HG02642 (cell line): ENCODE measurements at regions not wholly inside any gene's neighbourhood (a gene's known extent, or its start where the extent isn't known, plus 50 kb on each side); places are given as distances from the start of the nearest gene placed in this dataset.
"Not testable (repeated sequence)": the region's sequence is repeated elsewhere in the genome, so short reads cannot be mapped to it uniquely, and the experiment has no call there.

Experiments used
- ATAC-seq: cut with Tn5 transposase; IDR thresholded peaks from one replicate; pipeline ENCODE4 v1.9.1; 2021; ENCODE audit warnings: mild to moderate bottlenecking; ENCODE audit not compliant: unreplicated experiment, poor library complexity

DNA sequence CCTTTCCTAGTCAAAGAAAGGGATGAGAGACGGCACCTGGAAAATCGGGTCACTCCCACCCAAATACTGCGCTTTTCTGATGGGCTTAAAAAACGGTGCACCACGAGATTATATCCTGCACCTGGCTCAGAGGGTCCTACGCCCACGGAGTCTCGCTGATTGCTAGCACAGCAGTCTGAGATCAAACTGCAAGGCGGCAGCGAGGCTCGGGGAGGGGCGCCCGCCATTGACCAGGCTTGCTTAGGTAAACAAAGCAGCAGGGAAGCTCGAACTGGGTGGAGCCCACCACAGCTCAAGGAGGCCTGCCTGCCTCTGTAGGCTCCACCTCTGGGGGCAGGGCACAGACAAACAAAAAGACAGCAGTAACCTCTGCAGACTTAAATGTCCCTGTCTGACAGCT is 309.9 kb downstream of the KIF20B start:
- not testable (repeated sequence) for ATAC-seq

DNA sequence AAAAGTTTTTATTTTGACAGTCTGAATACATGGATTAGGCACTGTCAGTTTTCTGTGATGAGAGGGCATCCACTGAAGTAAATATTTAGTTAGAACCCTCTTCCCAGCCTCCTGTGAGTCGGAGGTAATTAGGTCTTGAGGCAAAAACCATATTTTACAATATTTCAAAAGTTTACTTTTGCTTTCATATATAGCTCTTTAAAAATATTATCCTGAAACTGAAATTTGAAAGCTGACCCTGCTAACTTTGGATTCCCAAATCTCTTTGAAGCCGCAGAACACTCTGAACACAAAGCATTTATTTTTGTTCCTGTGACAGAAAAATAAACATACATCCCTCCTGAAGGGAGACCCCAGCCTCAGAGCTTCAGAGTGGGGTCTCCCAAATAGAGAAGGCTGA is 317.4 kb downstream of the KIF20B start:
- ATAC-seq, result no peak

GRCh38 chr10:90020506-90020905 is 319.1 kb downstream of the KIF20B start:
- ATAC-seq, result no peak

DNA sequence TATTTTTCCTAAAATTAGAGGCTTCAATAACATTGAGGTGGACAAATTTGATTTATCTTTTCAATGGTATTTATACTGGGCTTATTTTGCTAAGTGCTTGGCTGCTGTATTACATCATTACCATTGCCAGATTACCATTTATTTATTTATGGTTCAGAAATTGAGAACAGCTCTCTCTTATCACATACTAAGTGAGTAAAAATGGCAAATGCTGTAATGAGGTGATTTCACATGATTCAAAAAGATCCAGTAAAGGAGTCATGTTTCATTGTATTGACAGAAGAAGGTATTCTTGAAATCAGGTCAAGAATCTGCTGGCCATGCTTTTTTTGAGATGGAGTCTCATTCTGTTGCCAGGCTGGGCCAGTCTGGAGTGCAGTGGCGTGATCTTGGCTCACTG is 322.6 kb downstream of the KIF20B start:
- no peak for ATAC-seq

DNA sequence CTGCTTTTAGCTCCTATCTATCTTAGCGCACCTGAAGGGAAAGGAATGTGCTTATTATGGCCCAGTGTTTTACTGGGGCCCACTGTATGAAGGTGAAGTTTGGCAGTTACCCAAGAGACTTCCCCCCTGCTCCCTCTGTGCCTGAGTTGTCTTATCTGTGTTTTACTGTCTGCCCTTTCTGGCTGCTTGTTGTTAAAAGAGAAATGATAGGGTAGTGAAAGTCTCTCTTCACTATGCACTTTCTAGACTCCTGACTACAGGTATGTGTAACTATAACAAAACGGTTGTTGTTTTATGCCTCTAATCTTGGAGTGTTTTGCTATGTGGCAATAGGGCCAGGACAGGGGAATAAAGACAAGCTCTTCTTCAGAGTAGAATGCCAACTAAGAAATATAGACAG is 326.9 kb downstream of the KIF20B start:
- no peak for ATAC-seq

DNA sequence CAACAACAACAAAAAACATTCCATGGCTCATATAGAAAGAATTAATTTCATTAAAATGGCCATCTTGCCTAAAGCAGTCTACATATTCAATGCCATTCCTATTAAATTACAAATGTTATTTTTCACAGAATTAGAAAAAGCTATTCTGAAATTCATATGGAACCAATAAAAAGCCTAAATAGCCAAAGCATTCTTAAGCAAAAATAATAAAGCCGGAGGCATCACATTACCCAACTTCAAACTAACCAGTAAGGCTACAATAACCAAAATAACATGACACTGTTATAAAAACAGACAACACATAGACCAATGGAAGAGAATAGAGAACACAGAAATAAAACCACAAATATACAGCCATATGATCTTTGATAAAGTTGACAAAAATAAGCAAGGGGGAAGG is 330.4 kb downstream of the KIF20B start:
- ATAC-seq, result no peak

DNA sequence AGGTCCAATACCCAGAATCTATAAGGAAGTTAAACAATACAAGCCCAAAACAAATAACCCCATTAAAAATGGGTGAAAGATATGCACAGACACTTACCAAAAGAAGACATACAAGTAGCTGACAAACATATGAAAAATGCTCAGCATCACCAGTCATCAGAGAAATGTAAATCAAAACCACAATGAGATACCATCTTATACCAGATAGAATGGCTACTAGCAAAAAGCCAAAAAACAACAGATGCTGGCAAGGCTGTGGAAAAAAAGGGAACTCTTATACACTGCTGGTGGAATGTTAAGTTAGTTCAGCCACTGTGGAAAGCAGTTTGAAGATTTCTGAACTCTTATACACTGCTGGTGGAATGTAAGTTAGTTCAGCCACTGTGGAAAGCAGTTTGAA is 331.1 kb downstream of the KIF20B start:
- no peak for ATAC-seq

- not testable (repeated sequence) for ATAC-seq
Measured at GRCh38 chr10:90034862-90035261, 333.5 kb downstream of the KIF20B start.

DNA sequence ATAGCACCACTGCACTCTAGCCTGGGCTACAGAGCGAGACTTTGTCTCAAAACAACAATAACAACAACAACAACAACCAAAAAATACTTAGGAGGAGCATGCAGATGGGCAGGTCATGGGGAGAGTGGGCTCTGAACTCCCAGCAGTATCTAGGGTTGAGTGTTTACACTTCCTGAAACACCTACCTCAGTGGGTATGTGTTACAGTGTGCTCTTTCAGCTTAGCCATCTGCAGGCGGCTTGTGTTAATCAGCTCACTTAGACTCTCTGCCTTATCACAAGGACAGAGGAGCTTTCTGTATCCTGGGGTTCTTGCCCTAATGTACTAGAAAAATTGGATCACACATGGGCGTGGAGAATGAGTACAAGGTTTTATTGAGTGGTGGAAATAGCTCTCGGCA is 340.2 kb downstream of the KIF20B start:
- no peak for ATAC-seq

GRCh38 chr10:90042075-90042474 is 340.7 kb downstream of the KIF20B start:
- ATAC-seq, result no peak

DNA sequence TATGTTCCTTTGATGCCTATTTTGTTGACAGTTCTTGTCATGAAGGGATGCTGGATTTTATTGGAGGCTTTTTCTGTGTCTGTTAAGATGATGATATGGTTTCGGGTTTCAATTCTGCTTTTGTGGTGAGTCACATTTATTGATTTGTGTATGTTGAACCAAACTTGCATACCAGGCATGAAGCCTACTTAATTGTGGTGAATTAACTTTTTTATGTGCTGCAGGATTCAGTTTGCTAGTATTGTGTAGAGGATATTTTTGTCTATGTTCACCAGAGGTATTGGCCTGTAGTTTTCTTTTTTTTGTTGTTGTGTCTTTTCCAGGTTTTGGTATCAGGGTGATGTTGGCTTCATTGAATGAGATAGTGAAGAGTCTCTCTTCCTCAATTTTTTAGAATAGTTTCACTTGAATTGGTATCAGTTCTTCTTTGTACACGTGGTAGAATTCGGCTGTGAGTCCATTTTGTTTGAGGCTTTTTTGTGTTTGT is 345.9 kb downstream of the KIF20B start:
- peak; percentile 89 for ATAC-seq

DNA sequence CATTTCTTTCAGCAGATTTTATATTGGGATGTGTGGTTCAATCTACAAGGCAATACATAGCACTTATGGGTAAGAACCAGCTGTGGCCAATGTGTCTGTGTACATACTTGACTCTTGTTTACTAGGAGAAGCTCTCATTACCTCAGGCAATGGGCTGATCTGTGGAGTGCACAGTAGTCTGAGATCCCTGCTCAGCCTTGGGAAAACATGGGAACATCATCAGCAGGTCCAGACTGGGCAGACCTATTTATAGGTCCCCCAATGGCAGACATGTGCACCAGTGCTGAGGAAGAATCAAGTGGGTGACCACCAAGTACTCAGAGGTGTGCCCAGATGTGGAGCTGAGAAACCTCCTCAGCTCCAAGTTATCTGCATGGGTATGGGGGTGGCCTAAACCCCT is 349.7 kb downstream of the KIF20B start:
- ATAC-seq, result peak; percentile 8

DNA sequence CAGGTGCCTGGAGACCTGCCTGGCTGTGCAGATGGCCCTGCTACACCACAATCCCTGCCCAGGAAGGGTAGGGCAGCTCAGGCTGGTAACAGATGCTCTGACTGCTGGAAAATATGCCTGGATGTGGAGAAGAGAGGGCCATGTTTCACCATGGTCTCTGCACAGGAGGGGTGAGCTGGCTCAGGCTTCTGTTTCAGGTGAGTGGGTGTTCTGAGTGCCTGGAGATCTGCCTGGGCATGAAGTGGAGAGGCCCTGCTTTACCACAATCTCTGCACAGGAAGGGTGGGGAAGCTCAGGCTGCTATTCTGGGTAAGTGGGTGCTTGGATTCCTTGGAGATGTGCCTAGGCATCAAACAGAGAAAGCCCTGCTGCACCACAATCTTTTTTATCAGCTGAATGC is 350.1 kb downstream of the KIF20B start:
- peak; percentile 39 for ATAC-seq

GRCh38 chr10:90062786-90063185 is 361.4 kb downstream of the KIF20B start:
- ATAC-seq, result no peak

DNA sequence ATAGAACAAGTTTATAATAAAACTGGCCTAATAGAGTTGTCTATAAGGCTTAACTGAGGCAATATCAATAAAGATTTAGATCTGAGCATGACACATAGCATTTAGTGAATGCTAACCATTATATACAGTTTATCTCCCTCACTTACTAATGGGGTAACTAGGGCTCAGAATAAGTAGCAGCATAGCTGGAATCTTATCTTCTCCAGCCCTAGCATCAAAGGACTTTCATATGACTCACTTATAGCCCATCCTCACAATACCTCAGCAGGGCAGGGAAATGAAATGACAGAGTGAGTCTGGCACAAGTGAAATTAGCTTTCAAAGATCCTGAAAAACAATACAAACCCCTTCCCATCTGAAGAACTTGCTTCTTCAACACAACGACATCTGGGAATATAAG is 362.9 kb downstream of the KIF20B start:
- ATAC-seq, result no peak

DNA sequence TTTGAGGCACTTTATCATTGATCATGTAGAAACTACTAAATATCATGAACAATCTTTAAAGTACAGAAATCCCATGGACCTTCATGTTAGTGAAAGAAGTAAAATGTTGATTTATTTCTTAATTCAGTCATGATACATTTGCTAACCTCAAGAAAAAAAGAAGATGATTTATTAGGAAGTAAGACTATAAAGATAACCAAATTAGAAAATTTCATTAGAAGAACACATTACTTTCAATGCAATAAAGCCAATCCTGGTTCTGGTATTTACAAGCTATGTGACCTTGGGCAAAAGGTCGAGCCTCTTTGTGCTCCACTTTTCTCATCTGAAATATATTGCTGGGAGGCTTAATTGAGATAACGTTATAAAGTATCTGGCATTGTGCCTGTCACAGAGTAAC is 365.0 kb downstream of the KIF20B start:
- no peak for ATAC-seq

GRCh38 chr10:90075995-90076394 is 374.6 kb downstream of the KIF20B start:
- no peak for ATAC-seq

GRCh38 chr10:90079819-90080218 is 378.4 kb downstream of the KIF20B start:
- no peak for ATAC-seq

DNA sequence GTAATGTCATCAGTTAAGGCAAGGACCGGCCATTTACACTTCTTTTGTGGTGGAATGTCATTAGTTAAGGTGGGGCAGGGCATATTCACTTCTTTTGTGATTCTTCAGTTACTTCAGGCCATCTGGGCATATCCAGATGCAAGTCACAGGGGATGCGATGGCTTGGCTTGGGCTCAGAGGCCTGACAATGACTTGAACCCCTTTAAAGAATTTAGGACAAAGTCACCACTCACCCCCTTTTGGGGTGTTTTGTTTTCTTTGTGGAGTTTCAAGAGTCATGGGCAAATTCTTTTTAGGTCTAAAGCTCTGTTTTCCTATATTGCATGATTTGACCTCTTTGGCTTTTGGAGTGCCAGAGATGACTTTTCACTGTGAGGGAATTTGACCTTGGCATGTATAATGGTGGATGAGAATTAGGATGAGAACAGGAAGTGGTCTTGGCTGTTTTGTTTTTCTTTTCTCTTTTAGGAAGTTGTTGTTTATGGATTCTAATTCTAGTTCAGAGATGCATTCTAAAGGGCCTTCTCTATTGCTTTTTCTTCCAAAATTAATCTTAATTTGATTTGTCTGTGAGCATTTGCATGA is 385.3 kb downstream of the KIF20B start:
- ATAC-seq, result not testable (repeated sequence)

DNA sequence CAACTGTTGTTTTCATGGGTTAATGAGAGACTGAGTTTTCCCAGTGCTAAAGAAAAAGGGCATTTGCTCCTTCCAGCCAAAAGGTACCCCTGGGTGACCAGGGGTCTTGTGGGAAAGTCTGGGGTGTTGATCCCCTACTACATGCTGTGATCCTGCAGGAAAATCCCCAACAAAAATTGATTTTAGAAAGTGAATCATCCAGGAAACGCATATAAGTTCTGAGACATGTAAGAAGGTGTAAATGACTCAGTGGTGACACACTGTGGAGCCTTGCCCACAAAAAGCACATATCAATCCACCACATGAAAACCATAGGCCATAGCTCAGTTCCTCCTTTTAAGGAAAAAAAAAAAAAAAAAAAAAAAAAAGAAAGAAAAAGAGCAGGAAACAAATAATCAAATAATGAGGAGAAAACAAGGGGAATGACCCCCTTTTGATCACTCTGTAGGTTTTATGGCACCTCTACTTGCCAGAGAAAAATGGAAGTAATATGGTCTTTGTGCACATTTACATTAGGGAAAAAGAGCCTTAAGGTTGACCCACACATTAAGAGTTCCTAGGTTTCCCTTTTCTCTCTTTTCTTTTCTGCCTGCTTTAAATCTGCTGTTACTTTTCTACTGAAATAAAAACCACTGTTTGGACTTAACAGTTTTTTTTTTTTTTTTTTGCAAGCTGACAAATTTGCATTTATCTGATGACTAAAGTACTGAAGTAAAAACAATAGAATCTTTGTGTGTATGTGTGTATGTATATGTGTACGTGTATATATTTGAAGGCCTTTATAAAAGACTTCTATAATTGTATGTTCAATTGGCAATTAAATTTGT is 386.0 kb downstream of the KIF20B start:
- peak; percentile 93 for ATAC-seq

GRCh38 chr10:90088024-90088317 is 386.6 kb downstream of the KIF20B start:
- ATAC-seq, result no peak

GRCh38 chr10:90089719-90090118 is 388.3 kb downstream of the KIF20B start:
- ATAC-seq, result no peak
